Glutamatergic neuron (in vitro differentiated cells): ENCODE measurements at regions not wholly inside any gene's neighbourhood (a gene's known extent, or its start where the extent isn't known, plus 50 kb on each side); places are given as distances from the start of the nearest gene placed in this dataset.

Experiments
- DNase-seq: peaks from one replicate; pipeline ENCODE4 v3.0.0; 2022
- H3K27ac Mint-ChIP-seq: one replicate; pipeline ENCODE4 v1.8.0; 2020; ENCODE audit warnings: mild to moderate bottlenecking, mixed read lengths, inconsistent platforms; ENCODE audit not compliant: unreplicated experiment
- H3K27me3 Mint-ChIP-seq: one replicate; pipeline ENCODE4 v1.8.0; 2020; ENCODE audit warnings: mild to moderate bottlenecking, moderate library complexity, mixed read lengths, inconsistent platforms; ENCODE audit not compliant: unreplicated experiment
- H3K36me3 Mint-ChIP-seq: one replicate; pipeline ENCODE4 v1.8.0; 2020; ENCODE audit warnings: mild to moderate bottlenecking, mixed read lengths, inconsistent platforms; ENCODE audit not compliant: unreplicated experiment
- H3K4me1 Mint-ChIP-seq: one replicate; pipeline ENCODE4 v1.8.0; 2020; ENCODE audit warnings: mild to moderate bottlenecking, low read depth, mixed read lengths, inconsistent platforms; ENCODE audit not compliant: unreplicated experiment
- H3K4me3 Mint-ChIP-seq: one replicate; pipeline ENCODE4 v1.8.0; 2020; ENCODE audit warnings: mild to moderate bottlenecking, mixed read lengths, inconsistent platforms; ENCODE audit not compliant: unreplicated experiment
- H3K9me3 Mint-ChIP-seq: one replicate; pipeline ENCODE4 v1.8.0; 2020; ENCODE audit warnings: mild to moderate bottlenecking, moderate library complexity, mixed read lengths, inconsistent platforms; ENCODE audit not compliant: unreplicated experiment
- TF ChIP-seq, protein P1 (sequence below): fragments of 200-600 bp; sonication (generic); IDR thresholded peaks from one replicate; pipeline ENCODE4 v1.5.0; 2021; ENCODE audit not compliant: partially characterized antibody, unreplicated experiment

- Mint-ChIP-seq H3K36me3 (no peaks in the 10 kb centered on the region), H3K27ac (no peak overlapping the region), H3K27me3 (no peaks in the 10 kb centered on the region), H3K4me3 (no peak overlapping the region), H3K4me1 (peaks cover 3% of the 10 kb centered on the region), H3K9me3 (no peaks in the 10 kb centered on the region)
- no peak for DNase-seq
- TF ChIP-seq, protein P1, sequence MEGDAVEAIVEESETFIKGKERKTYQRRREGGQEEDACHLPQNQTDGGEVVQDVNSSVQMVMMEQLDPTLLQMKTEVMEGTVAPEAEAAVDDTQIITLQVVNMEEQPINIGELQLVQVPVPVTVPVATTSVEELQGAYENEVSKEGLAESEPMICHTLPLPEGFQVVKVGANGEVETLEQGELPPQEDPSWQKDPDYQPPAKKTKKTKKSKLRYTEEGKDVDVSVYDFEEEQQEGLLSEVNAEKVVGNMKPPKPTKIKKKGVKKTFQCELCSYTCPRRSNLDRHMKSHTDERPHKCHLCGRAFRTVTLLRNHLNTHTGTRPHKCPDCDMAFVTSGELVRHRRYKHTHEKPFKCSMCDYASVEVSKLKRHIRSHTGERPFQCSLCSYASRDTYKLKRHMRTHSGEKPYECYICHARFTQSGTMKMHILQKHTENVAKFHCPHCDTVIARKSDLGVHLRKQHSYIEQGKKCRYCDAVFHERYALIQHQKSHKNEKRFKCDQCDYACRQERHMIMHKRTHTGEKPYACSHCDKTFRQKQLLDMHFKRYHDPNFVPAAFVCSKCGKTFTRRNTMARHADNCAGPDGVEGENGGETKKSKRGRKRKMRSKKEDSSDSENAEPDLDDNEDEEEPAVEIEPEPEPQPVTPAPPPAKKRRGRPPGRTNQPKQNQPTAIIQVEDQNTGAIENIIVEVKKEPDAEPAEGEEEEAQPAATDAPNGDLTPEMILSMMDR = no peak
Measured at GRCh38 chr12:107467716-107468115, 217.9 kb upstream of the PWP1 start.

DNA sequence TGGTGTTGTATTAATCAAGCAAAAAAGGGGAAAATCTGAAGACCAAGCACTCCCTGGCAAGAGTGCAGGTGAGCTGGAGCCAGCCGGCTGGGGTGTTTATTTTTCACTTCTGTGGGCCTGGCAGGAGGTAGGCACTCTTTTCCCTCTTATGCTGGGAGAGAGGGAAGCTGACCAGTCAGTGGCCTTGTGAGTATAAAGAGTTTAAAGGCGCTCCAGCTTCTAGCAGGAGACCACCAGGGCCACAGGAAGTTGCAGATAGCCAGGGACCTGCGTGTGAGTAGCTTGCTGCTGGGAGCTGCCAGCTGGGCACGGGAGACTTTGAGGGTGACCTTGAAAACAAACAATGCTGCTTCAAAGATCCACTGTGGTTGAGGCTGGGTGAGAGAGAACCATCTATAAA is 217.4 kb upstream of the PWP1 start:
- TF ChIP-seq, protein P1 = no peak
- no peak for DNase-seq
- no peaks in the 10 kb centered on the region for H3K36me3 Mint-ChIP-seq
- H3K4me1 Mint-ChIP-seq = peaks cover 6% of the 10 kb centered on the region
- H3K27me3 Mint-ChIP-seq = no peaks in the 10 kb centered on the region
- H3K9me3 Mint-ChIP-seq = no peaks in the 10 kb centered on the region
- H3K4me3 Mint-ChIP-seq = no peak overlapping the region
- H3K27ac Mint-ChIP-seq = no peak overlapping the region

- Mint-ChIP-seq H3K27ac (no peak overlapping the region), H3K4me3 (no peak overlapping the region), H3K36me3 (no peaks in the 10 kb centered on the region), H3K4me1 (peaks cover 6% of the 10 kb centered on the region), H3K9me3 (no peaks in the 10 kb centered on the region), H3K27me3 (no peaks in the 10 kb centered on the region)
- TF ChIP-seq, protein P1 = no peak
- no peak for DNase-seq
Measured at GRCh38 chr12:107469011-107469410, 216.6 kb upstream of the PWP1 start.

GRCh38 chr12:107470645-107471044 is 215.0 kb upstream of the PWP1 start:
- H3K27ac Mint-ChIP-seq = no peak overlapping the region
- no peak overlapping the region for H3K4me3 Mint-ChIP-seq
- peaks cover 5% of the 10 kb centered on the region for H3K4me1 Mint-ChIP-seq
- H3K27me3 Mint-ChIP-seq = no peaks in the 10 kb centered on the region
- TF ChIP-seq, protein P1 = no peak
- DNase-seq = no peak
- H3K36me3 Mint-ChIP-seq = no peaks in the 10 kb centered on the region
- no peaks in the 10 kb centered on the region for H3K9me3 Mint-ChIP-seq

DNA sequence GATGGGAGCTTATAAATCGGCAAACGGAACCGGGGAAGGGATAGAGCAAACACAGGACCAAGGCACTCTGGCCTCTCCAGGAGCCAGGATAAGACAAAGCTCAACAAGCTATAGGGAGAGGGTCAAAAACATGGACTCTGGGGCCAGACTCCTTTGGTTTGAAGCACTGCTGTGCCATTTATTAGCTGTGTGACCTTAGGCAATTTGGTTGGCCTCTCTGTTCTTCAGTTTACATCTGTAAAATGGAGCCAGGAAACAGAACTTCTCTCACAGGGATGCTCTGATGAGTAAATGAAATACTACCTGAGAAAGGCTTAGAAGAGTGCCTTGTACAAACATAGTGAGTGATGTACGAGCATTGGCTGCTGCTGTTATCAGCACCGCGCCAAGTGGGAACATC is 213.3 kb upstream of the PWP1 start:
- DNase-seq = no peak
- peaks cover 3% of the 10 kb centered on the region for H3K4me1 Mint-ChIP-seq
- H3K36me3 Mint-ChIP-seq = no peaks in the 10 kb centered on the region
- no peak overlapping the region for H3K27ac Mint-ChIP-seq
- H3K9me3 Mint-ChIP-seq = no peaks in the 10 kb centered on the region
- TF ChIP-seq, protein P1 = no peak
- no peaks in the 10 kb centered on the region for H3K27me3 Mint-ChIP-seq
- no peak overlapping the region for H3K4me3 Mint-ChIP-seq
